ENCODE measurements at regions not wholly inside any gene's neighbourhood (a gene's known extent, or its start where the extent isn't known, plus 50 kb on each side); places are given as distances from the start of the nearest gene placed in this dataset.

DNA sequence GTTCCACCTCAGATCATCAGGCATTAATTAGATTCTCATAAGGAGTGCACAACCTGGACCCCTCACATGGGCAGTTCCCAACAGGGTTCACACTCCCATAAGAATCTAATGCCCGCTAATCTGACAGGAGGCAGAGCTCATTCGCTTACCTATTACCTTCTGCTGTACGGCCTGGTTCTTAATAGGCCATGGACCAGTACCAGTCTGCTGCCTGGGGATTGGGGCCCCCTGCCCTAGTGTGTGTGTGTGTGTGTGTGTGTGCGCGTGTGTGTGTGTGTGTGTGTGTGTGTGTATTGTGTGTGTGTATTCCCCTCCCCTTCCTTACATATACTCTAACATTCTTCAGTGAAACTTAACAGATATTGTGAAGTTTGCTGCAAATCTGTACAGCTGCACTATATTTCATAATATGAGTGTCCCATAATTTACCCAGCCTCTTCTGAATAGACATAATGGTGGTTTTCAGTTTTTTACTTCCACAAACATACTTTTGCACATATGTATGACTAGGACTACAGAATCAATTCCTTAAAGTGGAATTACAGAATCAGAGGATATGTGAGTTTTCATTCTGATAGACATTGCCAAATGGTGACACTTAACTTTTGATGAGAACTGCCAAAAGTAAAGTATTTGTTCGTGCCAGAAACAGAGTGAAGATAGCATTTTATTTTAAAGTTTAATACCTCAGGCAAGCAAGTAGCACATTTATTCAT is 205.2 kb upstream of the EEA1 start:
- no peak for DNase-seq (ENCODE audit: low read depth, low spot score)

DNA sequence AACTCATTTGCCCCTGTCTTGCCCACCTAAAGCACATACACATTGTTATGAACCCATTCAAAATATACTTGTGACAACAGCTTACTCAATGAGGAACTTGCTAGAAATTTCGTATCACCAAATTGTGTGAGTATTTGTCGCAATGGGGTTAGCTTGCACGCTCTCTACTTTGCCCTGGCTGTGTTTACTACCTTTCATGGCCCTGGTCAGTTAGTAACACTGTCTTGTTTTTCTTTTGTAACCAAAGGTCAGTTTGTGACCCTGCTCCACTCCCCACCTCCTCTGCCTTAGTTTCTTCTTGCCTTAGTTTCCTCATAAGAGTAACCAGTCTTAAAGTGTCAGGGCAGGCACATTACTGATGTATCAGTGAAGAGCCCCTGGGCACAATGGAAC is 205.8 kb upstream of the EEA1 start:
- DNase-seq (ENCODE audit: low read depth, low spot score) = no peak

DNA sequence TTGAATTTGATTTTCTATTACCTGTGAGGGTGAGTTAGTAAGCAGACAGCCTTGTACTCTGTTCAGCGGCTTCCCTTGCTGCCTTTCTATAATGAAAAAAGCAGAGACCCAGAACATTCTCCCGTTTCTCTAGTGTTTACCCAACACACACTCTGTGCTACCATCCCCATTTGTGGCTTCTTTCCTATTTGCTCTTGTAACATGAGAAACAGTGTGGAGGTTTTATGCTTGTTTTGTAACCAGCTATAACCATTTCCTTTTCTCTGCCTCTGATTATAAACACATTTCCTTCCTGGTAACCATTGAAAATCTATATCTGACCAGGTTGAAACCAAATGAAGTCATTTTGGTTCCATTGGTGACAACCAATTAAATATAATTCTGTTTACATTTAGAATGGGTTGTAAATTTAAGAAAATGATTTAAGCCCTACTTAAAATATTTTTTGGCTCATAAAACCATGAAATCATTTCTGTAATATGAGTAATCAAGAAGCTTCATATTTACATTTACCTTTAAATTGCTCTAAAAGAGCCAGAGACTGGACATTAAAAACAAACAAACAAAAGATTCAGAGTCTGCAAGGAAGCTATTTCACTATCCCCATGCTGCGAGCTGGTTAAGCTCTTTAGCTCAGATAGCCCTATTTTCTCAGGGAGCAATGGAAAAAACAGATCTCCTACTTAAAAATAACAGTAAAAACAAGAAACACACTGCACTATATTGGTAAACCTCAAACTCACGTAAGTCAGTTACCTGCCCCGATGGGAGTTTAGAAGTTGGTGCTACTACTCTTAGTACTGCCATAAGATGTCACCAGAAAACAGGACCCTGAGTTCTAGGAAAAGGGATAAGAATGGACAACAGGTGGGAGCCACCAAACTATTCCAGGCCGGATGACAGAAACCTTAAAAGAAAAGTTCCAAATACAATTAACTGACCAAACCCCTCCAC is 206.5 kb upstream of the EEA1 start:
- DNase-seq (ENCODE audit: low read depth, low spot score) = peak; percentile 57

DNA sequence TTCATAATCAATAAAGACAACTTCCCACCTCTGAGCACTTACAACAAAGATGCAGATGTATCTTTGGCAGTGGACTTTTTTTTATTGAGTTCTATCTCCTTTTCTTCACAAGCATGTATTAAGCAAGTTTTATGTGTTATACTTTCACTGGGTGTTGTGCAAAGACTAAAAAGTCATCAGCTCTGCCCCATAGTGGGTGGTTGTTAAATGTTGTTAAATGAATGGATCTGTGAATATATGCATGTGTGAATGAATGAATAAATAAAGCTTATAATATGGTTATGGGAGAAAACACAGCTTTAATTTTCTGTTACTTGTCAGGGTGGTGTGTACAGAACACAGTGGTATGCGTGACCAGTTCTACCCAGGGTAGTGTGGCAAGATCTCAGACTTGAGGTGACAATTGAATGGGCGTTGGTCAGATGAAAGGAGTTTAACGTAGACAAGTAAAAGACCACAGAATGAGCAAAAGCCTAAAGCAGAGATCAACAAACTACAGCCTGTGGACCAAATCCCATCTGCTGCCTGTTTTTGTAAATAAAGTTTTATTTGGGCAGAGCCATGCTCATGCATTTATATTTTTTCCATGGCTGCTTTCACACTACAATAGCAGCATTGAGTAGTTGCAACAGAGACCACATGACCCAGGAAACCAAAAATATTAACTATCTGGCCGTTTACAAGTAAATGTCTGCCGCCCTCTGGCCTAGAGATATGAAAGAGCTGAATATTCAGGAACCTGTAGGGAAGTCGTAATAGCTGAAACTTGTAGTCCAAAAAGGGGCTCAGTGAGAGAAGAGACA is 207.4 kb upstream of the EEA1 start:
- DNase-seq (ENCODE audit: low read depth, low spot score) = no peak

DNA sequence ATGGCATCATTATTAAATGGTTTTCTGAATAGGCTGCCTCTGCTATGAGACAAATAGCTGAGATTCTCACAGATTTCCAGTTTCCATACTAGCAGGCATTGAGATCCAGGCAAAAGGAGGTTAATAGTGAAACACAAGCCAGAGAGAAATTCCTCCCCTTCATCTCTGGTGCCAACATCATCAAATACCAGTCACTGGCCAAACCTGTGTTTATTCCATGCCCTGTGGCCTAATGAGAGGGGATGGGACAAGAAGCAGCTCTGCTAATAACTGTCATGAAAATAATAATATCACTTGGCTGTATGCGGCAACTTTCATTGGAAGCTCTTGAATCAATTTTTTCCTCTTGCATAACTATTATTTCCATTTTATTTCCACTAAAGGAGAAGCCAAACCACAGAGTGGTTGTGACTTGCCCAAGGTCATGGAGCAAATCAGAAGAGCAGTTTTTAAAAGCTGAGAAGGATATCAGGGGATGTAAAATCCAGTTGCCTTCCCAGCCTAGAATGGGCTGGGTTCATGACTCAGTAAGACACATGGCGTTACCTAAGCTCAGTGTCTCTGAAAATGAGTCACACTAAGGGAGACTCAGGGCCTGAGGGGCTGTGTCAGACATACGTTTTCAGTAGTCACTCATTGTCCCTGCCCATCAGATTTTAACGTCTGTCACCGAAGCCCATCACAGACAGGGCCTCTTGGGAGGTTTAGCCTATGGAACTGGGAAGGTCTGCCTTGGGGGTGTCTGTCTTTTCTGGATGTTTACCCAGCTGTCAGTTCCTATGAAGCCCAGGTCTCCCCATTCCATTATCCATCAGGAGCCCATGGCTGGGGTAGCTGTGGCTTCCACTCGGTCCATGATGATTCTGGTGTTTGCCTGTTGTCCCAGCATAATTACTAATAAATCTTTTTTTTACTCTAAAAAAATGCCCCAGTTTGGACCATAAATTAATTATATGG is 208.8 kb upstream of the EEA1 start:
- no peak for DNase-seq (ENCODE audit: low read depth, low spot score)

DNA sequence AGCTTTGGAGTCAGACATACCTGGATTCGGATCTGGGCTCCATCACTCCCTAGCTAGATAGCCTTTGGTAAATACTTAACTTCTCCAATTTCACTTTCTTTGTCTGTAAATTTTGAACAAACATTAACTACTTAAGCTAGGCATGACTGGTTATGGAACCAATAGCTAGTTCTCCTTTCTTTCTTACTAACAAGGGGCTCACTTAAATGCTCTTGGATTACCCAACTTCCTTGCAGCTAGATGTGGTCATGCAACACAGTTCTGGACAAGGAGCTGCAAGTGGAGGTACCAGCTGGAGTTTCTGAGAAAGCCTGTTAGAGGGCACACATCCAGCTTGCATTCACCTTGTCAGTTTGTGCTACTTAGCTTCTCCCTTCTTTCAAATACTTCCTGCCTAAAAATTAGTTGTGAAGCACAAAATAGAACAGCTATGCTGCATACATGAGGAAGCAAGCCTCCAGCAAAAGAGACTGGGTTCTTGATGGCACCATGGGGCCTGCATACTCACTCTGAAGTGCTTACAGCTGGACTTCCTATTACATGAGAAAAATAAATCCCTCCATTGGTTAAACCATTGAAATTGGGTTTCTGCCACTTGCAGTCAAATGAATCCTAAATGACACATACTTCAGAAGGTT is 210.1 kb upstream of the EEA1 start:
- DNase-seq (ENCODE audit: low read depth, low spot score) = no peak

DNA sequence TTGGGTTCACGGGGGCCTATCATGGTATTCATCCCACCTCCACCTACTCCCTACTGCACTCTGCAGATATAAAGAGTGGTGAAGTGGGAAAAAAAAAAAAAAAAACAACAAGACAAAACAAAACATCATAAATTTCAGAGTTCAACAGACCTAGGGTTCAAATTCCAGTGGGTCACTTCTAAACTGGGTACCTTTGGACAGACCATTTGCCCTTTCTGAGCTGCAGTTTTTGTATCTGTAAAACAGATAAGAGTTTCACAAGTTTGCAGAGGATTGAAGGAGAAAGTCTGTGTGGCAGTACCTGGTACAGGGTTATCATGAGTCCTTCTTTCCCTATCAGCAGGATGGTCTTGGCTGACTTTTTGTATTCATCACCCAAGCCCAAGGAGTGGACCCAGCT is 211.2 kb upstream of the EEA1 start:
- DNase-seq (ENCODE audit: low read depth, low spot score) = no peak

DNA sequence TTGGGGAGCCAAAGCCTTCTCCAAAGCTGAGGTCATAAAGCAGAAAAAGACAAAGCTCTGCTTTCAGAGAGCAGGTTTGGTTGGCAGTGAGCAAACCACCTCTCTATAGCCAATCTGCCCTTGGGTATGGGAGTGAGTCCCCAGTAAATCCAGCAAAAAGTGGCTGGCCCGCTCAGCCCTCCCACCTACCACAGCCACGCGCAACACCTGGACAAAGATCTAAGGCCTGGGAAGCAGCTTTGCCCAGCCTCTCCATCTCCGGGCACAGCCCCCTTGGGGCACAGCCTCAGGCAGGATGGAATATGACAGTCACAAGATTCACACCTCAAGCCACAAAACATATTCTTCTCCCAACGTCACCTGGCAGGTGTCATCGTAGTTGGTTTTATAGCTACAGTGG is 211.7 kb upstream of the EEA1 start:
- no peak for DNase-seq (ENCODE audit: low read depth, low spot score)

DNA sequence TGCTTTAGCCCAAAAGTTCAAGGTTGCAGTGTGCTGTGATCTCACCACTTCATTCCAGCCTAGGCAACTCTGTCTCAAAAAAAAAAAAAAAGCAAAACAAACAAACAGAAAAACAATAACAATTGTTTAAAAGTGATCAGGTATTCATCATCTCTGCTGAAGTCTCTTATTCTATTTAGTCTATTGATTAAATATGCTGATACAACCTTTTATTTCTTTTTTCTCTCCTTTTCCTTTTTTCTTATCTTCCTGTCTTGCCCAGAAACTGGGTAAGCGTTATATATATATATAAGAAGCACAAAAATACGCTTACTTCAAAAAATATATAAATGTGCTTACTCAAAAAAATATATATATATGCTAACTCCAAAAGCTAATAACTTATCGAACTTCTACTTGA is 213.8 kb upstream of the EEA1 start:
- DNase-seq (ENCODE audit: low read depth, low spot score) = no peak

DNA sequence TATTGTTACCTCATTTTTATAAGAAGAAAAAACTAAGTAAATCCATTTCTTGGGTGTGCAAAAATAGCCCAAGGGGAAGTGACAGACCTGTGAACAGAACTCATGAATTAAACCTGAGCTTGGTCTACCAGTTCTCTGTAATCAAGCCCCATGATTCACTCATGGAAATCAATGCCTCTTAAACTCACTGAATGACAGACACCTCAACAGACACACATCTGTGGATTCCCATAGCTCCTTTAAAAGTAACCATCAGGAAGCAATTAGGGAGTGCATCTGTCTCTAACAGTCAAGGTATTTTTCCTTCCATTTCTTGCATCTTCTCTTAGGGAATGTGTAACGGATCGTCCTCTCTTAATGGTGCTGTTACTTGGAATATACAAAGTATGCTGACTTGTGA is 215.0 kb upstream of the EEA1 start:
- DNase-seq (ENCODE audit: low read depth, low spot score) = no peak

DNA sequence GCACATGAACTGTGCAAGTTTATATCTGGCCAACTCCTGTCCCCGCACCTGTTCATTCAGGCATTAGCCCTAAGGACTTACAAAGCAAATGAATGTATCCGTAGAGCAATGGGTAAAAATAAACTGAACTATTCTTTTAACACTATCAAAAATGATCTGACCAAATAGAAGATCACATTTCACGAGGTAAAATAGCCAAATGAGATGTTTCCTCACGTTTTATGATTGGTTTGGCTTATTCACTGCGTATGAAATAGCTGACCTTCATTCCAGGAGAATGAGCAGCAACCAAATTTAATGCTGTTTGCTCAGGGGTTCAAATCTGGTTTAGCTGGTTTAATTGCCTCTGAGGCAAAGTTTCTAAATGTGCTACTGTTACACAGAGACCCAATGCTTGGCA is 216.0 kb upstream of the EEA1 start:
- DNase-seq (ENCODE audit: low read depth, low spot score) = no peak

DNA sequence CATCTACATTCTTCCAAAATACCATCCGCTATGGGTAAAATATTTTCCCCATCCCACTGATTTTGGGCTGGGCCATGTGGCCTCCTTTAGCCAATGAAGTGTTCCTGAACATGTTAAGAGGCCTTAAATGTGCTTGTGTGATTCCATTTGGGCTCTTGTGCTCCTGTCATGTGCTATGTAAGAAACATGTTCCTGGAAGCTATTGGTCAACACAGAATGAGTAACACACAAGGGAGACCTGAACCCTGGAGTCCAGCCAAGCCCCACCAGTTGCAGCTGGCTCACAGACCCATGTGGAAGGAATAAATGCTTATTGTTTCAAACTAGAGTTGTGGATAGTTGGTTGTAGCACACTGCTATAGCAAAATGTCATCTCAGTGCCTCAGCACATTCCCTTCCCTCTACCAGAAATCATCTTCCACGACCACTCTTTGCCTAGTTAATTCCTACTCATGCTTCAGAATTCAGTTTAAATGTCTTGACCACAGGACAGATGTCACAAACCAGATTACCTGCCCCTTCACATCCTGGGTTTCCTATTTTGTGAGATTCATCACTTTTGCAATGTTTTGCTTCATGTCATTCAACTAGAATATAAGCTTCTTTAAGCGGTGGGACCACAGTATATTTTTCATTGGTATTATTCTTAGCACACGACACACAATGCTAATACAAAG is 217.3 kb upstream of the EEA1 start:
- no peak for DNase-seq (ENCODE audit: low read depth, low spot score)

DNA sequence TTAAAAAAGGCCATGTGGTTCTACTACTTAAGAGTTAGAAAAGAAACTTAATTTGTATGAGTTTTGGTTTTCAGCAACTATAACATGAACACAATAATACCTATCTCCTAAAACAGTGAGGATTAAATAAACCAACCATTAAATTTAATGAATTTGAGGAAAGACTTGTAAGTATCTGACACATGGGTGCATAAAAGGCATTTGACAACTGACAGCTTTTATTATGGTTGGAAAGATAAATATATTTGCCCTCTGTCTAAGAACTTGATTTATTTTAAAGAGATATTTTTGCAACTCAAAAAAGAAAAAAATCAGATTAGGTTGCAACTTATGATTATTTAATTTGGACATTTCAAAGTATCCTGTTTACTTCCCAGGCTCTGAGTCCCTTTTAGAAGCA is 217.9 kb upstream of the EEA1 start:
- no peak for DNase-seq (ENCODE audit: low read depth, low spot score)

DNA sequence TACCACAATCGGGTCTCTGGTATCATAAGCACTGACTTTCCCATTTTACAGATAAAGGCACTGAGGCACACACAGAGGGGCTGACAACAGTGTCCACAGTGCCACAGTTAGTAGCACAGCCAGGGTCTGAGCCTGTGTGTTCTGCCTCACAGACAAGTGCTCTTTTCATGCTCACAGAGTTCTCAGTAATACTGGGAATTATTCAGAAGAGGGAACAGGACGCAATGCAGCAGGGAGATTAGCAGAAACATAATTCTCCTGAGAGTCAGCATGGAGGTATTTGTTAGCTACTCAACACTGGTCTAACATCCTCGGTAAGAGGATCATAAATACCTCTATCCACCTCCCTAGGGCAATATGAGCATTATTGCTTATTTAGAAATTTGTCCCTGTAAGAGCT is 219.3 kb upstream of the EEA1 start:
- DNase-seq (ENCODE audit: low read depth, low spot score) = no peak

DNA sequence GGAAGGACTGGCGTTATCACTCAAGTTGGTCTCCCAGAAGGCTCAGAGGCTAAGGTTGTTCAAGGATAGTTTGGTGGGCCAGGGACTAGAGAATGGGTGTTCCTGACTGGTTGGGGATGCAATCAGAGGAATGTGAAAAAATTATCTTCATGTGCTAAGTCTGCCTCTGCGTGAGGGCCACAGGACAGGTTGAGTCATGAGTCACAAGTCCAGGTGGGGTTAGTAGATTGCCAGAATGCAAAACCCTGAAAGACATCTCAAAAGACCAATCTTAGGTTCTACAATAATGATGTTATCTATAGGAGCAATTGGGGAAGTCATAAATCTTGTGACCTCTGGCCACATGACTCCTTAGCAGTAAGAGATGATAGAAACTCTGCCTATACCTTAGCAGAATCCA is 220.1 kb upstream of the EEA1 start:
- no peak for DNase-seq (ENCODE audit: low read depth, low spot score)

DNA sequence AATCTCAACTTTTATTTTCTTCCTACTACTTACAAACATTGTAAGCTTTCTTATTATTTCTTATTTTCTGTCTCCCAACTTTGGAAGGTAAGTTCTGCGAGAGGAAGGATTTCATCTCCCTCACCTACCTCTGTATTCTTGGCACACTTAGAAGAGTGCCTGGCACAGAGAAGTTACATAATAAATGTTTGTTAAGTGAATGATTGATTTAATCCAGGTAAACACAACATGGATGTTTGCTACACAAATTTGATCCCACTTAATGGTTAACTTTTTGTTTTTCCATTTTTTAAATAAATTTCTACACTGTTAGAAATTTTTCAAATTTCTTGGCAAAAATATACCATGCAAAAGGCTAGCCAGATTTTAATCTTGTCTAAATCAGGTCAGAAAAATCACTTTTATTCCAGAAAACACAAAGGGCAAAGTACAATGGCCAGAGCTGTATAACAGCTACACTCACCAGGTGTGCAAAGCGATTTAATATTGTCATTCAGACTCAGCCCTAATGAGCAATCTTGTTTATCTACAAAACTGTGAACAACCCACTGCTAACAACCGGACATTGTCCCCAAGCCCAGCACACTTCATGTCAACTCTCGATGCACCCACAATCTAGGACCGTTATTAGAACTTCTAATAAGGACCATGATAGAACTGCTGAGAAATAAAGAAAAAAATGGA is 222.1 kb upstream of the EEA1 start:
- no peak for DNase-seq (ENCODE audit: low read depth, low spot score)

DNA sequence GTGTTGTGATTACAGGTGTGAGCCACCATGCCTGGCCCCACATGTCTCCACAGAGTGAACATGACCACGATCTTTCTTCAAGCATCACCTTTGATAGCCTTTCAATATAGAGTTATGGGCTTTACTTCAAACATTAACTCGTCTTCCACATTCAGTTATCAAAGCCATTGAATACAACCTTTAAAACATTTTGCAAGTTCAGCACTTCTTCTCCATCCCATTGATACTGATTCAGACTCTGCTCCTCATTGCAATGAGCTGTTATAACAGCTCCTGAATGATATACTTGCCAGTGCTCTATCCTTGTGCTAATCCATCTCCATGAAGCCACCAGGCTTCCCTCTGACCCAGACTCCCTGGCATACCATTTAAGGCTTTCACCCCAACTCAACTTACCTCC is 223.5 kb upstream of the EEA1 start:
- DNase-seq (ENCODE audit: low read depth, low spot score) = no peak

DNA sequence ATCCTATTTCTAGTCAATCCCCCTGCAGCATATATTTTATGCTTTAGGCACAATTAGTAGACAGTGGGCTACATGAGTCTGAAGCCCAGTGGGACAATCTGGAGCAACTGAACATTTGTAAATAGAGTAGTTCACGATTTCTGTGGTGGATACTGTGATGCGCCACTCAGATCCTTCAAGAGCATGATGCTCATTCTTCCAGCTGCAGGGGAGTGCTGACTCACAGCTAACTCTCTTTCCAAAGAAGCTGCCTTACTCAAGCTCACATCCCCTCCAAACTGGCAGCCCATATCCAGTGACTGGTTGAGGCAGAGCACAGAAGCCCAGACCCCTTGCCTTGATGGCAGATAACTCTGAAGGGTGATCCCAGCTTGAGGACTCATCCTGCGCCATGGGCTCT is 224.2 kb upstream of the EEA1 start:
- no peak for DNase-seq (ENCODE audit: low read depth, low spot score)

DNA sequence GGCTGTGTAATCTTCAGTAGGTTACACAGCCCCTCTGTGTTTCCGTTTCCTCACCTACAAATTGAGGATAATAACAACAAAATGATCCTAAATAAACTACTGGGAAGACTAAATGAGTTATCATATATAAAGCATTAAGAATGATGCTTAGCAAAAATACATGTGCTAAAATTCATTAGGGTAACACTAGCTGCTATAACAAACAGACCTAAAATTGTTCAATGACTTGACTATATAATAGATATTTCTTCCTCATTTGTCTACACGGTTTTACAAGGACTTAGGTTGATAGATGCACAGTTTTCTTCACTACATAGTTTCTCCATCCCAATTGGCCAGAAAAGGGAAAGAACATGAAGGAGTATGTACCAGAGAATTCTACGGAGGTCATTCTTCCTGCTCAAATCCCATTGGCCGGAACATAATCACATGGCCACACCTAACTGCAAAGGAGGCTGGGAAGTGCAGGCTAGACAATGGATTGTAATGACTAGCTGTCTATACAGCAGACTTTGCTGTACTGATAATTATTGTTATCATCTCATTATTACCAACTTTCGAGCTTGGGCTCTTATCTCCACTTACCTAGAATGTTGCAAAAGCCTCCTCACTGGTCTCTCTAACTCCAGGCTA is 223.5 kb upstream of the NUDT4 start:
- DNase-seq (ENCODE audit: low read depth, low spot score) = no peak
